NCI-H510A treated with DMSO at 0.1 percent for 48 hours (cell line): ENCODE measurements at regions not wholly inside any gene's neighbourhood (a gene's known extent, or its start where the extent isn't known, plus 50 kb on each side); places are given as distances from the start of the nearest gene placed in this dataset.
A peak's percentile ranks its signal among the peaks of the same experiment; 100 is the strongest.
"Not testable (repeated sequence)": the region's sequence is repeated elsewhere in the genome, so short reads cannot be mapped to it uniquely, and the experiment has no call there.

ENCODE experiments used
- DNase-seq: peaks from one replicate; lab custom pipeline; 2025; lab: John Stamatoyannopoulos, UW

DNA sequence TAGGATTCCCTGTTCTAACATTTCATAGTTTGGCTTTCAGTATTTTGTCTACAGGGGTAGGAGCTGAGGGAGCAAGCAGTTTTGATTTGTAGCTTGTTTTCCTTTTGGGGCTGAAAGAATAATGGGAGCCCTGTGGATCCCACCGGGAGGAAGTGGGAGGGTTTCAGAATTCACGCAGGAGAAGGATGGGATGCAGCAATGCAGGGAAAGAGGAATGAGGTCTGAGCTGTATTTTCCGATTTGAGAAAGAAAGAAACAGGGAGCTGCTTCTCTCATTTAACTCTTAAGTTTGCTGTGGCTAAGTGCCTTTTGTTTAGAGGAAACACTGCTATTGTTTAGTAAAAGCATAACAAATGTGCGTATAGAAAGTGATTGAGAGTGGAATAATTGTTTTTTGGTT lies 141.0 kb downstream of the ADCYAP1 start:
- no peak for DNase-seq

DNA sequence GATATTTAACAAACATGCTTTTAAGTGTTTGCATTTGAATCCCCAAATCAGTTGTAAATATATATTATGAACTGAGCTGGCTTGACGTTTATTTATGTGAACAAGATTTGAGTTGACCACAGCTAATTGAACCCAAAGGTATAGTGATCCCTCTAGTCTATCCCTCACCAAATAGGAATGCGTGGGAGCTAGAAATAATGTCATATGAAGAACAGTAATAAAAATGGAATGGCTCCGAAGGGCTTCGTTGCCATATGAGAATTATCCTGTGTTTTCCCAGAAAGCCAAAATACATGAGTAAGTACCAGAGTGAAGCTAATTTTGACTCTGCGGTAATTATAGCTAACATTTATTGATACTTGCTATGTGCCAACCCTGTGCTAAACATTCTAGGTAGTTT lies 142.7 kb downstream of the ADCYAP1 start:
- peak; percentile 15 for DNase-seq

DNA sequence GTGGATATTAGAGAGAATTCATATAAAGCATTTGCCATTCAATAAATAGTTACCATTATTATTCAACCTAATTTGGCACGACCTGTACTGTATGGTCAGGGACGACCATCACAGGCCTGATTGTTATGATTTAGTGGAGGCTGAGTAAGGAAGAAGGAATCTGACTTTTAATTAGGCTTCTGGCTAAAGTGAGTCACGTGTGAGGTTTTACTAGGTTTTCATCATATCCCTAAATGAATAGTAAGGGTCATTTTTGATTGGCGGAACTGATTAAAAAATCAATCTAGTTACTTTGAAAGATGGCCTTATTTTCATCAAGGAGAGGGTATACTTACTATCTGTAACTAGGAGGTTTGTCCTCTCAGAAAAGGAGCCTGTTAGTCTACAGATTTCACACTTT lies 143.4 kb downstream of the ADCYAP1 start:
- DNase-seq, result no peak

DNA sequence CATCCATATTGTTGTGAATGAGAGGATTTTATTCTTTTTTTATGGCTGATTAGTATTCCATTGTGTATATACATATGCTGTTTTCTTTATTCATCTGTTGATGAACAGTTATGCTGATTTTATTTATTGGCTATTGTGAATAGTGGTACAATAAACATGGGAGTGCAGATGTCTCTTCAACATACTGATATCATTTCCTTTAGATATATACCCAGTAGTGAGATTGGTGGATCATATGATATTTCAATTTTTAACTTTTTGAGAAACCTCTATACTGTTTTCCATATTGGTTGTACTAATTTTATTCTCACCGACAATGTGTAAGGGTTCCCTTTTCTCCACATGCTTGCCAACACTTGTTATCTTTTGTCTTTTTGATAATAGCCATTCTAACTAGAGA lies 144.5 kb downstream of the ADCYAP1 start:
- no peak for DNase-seq

DNA sequence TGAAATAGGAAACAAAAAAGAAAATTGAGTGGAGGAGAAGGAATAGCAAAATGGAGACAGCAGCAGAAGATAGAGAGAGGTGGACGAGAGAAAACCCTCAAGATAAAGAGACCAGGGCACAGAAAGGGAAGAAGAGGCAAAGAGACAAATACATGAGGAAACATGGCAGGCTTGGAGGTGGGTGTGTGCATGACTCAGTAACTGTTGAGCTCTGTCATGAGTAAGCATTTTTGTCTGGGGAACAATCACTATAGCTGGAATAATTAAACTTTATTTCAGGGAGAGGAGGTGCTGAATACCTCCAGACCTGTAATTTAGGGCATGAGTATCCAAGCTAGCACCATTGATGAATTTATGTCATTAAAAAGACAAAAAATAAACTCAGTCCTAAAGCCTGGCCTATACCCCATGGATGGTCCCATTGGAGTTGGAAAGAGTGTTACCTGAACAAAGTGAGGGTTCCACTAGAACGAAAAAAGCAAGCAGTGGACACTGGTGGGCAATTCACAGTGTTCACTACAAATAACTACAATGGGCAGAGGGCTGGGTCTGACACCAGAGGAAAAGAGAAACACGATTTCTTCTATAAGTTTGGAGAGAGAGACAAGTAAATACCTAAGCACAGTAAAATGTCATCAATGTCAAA lies 145.5 kb downstream of the ADCYAP1 start:
- no peak for DNase-seq

DNA sequence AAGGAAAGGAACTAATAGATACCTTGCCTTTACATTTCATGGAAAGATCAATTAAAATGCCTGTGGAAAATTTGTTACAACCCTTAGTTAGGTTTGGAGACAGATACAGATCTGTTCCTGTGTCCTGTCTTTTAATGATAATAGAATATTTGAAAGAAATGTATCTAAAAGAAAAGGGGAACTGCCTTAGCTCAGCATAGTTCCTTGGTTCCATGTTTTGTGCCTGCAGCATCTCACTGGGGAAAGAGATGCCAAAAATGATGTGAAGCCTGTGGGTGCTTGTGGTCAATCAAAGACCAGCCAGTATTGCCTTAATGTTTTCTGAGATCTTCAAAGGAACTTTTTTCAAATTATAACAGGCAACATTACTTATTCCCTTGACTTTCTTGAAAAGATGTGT lies 147.6 kb downstream of the ADCYAP1 start:
- DNase-seq, result no peak

DNA sequence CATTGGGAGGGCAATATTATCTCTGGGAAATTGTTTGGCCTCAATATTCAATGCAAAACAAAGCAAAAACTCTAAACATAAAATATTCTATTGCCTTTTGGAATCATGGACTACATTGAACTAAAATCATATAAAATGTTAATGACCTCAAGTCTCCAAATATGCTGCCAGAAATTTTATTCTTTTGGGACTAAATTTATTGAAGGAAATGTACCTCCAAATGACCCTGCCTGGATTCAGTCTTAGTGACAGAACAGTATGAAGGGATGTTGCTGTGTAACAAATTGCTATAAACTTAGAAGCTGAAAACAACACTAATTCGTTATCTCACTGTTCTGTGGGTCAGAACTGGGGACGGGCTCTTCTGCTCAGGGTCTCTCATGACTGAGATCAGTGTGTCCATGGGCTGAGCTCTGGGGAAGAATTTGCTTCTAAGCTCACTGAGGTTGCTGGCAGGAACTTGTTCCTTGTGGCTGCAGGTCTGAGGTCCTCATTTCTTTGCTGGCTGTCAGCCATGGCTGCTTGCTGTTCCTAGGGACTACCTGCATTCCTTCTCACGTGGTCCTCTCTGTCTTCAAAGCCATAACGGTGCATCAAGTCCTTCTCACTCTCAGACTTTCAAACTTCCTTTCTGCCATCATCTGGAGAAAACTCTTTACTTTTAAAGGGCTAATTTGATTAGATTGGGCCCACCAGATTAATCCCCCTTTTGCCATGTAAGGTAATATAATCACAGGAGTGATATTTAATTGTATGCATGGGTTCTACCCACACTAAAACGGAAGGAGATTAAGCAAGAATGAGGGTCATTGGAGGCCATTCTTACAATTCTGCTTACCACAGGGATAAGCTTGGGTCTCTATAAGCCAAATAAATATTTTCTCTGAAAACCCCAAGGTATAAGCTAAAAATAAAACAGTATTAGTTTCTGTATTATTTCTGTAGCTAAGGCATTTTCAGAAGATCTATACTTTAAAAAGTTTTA lies 149.0 kb downstream of the ADCYAP1 start:
- DNase-seq, result no peak

DNA sequence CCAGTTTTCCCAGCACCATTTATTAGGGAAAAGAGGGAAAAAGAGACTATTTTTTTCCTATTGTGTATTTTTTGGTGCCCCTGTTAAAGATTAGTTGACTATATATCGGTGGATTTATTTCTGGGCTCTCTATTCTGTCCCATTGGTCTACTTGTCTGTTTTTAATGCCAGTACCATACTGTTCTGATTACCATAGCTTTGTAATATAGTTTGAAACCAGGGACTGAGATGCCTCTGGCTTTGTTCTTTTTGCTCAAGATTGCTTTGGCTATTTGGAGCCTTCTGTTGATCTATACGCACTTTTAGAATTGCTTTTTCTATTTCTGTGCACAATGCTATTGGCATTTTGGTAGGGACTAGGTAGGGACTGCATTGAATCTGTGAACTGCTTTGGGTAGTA lies 151.7 kb downstream of the ADCYAP1 start:
- DNase-seq, result no peak

DNA sequence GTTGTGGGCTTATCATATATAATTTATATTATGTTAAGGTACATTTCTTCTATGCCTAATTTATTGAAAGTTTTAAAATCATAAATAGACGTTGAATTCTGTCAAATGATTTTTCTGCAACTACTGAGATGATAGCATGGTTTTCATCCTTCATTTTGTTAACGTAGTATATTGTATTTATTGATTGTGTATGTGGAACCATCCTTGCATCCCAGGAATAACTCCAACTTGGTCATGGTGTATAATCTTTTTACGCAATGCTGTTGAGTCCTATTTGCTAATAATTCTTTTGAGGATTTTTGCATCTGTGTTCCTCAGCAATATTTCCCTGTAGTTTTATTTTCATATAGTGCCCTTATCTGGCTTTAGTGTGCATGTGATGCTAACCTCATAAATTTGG lies 152.7 kb downstream of the ADCYAP1 start:
- no peak for DNase-seq

DNA sequence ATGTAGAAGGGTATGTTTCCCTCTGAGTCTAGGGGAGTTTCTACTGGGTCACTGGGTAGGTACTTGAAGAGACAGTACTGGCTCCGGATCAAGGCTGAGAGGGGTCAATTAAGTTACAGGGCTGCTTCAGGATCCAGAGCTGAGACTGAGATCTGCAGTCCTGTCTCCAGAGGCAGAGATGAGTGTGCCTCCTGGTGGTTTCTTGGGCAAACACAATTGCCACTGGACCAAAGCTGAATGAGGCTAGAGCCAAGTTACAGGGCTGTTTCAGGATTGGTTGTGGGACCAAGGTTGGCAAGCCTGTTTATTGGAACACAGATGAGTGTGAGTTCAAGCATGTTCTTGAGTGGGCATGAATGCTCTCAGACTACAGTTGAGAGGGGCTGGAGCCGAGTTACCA lies 157.9 kb downstream of the ADCYAP1 start:
- no peak for DNase-seq

DNA sequence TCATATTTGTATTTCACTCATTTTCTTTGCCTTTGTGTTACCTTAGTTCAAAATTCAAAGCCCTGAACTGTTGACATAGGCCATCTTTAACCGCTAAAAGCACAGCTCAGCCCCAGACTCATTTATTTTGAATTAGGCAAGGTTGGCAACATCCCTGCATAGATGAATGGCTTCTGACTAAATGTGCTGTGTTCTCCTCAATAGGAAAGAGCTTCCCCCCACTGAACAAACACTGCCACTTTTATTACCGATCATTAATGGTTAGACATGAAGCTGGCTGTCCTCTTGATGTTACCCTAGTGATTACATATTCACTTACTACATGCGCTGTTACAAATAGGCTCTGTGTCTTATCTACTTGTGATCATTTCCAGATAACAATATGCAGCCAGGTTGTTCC lies 170.7 kb downstream of the ADCYAP1 start:
- peak; percentile 53 for DNase-seq

DNA sequence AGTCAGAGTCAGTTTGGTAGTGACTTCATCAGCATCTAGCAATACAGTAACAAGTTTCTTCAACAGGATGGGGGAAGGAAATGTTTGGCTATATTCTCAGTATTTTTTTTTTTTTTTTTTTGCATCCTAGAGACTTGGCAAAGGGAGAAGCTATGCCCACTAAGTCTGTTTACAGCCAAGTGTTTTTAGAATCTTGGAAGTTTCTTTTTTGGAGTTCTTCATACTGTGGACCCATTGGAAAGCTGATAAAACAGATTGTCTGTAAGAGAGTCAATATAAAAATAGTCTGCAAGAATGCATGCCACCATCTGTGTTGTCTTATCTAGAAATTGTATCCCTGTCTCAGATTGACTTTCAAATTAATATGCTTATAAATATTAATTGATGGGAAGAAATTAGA lies 171.2 kb downstream of the ADCYAP1 start:
- DNase-seq, result no peak

DNA sequence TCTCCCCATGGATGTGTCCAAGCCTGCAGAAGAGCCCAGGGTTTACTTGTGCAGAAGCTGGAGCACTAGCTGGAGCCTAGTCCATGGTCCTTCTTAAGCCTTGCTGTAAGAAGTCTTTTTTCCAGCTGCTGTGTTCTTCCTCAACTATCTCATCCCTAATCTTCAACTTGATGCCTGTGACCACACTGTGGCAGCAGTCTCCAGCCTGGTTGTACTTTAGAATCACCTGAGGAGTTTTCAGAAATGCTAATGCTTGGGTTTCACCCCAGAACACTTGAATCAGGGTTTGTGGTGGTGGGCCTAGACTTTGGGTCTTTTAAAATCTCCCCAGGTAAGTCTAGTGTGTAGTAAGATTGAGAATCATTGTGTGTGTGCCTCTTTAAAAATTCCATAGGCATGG lies 173.6 kb downstream of the ADCYAP1 start:
- DNase-seq, result no peak

DNA sequence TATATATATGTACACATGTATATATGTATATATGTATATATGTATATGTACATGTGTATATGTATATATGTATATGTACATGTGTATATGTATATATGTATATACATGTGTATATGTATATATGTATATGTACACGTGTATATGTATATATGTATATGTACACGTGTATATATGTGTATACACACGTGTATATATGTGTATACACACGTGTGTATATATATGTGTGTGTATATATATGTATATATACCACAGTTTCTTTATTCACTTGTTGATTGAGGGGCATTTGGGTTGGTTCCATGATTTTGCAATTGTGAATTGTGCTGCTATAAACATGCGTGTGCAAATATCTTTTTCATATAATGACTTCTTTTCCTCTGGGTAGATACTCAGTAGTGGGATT lies 179.0 kb downstream of the ADCYAP1 start:
- not testable (repeated sequence) for DNase-seq

DNA sequence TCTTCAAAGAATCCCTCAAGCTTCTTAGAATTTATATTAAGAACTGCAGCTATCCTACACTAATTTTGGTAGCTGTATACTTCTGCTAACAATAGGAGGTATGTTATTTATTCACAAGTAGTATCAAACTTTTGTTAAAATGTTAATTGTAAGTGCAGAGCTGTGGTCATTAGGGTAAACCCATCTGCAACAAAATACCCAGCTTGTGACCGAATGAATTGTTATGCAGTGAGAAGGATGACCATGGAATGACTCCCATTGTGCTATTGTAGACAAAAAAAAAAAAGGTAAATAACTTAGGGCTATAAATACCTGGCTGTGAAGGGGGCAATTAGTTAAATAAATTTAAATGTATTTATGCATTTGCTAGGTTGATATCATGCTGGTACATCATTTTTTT lies 186.1 kb downstream of the ADCYAP1 start:
- DNase-seq, result no peak

DNA sequence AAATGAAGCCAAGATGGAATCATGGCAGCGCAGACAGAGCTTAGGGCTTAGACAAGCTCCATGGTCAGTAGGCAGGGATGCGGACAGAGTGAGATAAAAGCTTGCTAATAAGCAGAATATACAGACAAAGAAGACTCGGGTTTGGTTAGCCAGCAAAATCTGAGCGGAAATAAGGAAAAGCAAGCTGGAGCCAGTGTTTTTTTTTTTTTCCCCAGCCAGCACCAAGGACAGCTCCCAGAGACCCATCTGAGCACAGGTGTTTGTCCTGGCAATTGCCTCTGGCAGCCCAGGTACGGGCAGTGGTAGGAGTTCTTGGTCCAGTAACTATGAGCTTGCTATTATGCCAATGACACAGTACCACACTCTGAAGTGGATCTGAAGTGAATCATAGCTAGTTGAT lies 187.6 kb downstream of the ADCYAP1 start:
- DNase-seq, result no peak

DNA sequence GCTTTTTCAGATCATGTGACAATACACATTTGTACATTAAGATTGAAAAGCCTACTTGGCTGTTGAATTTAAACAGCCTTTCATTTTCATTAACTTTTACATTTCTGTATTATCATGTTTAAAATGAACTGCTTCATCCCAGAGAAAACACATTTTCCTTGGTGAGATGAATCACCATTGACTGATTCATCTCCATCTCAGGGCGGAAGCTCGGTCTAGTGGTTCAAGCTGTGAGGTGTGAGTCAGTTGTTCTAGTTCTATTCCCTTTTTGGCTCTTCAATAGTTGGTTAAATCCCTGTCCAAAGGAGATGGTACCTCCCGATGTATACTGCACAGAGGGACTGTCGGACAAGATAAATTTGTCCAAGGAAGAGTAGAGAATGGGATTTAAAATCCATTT lies 189.7 kb downstream of the ADCYAP1 start:
- no peak for DNase-seq

DNA sequence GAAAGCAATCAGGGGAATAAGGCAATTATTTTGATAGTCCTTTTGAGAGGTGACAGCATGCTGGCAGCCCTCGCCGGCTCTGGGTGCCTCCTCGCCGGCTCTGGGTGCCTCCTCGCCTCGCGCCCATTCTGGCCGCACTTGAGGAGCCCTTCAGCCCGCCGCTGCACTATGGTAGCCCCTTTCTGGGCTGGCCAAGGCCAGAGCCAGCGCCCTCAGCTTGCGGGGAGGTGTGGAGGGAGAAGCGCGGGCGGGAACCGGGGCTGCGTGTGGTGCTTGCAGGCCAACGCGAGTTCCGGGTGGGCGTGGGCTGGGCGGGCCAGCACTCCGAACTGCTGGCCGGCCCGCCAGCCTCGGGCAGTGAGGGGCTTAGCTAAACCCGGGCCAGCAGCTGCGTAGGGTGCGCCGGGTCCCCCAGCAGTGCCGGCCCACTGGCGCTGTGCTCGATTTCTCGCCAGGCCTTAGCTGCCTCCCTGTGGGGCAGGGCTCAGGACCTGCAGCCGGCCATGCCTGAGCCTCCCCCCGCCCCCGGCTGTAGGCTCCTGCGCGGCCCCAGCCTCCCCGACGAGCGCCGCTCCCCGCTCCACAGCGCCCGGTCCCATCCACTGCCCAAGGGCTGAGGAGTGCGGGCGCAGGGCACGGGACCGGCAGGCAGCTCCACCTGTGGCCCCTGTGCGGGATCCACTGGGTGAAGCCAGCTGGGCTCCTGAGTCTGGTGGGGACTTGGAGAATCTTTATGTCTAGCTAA lies 193.5 kb downstream of the ADCYAP1 start:
- DNase-seq, result not testable (repeated sequence)

DNA sequence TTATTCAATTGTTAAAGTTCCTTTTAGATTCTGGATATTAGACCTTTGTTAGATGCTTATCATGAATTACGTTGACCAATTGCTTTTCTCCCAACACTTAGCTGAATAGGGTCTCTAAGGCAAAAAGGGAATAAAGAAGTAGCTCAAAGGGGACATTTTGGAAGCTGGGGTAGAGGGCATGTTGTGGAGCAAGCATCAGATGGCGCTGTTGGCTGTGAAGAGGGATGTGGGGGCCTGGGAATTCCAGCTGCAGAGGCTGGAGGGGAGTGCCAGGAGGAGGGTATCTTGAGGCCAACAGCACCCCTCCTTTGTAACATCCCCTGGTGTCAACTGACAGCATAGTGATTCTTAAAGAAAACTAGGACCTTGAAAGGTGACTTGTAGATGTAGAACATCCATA lies 198.2 kb downstream of the ADCYAP1 start:
- DNase-seq, result no peak

DNA sequence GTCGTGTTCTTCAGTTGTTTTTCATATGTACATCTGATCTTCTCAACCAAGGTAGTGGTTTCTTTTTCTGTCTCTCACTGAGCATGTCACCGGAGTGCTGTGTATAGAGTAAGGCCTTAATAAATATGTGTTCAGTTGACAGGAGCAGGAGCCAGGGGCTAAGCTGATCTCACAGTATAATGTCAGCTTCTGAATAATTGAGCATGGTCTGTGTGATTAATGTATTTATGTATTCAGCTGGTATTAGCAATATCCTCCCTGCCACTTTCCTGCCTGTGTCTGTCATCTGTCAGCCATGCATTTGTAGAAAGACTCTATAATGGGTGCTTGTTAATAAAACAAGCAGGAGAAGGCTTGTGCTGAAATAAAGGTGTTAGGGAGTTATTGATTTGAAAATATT lies 198.9 kb downstream of the ADCYAP1 start:
- DNase-seq, result no peak

DNA sequence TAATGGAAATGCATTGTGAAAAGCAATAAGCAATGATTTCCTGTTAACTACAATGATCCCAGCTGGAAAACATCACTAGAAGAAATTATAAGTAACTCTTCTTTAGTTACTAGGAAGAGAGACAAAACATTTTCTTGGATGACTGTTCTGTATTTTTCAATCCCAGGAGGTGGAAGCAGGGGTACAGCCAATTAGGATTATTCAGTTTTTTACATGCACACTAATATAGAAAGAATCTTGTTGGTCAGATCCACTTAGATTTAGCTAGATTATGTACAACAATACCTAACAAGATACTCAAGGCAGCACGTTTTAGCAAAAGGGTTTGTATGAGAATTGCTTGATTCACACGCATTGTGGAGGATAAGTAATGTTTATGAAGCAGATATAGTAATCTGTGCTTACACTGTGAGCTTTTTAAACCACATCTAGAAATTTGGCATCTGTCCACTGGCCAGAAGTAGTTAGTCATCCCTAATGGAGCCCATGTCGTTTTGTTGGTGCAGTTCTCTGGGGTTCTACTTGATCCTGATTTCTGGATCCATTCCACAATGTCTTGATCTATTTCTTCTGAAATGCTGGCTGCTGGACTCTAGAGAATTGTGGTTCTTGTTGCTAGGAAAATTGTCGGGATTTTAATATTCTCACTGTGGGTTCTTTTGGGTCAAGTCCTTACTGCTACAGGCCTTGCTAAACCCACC lies 199.7 kb downstream of the ADCYAP1 start:
- no peak for DNase-seq

DNA sequence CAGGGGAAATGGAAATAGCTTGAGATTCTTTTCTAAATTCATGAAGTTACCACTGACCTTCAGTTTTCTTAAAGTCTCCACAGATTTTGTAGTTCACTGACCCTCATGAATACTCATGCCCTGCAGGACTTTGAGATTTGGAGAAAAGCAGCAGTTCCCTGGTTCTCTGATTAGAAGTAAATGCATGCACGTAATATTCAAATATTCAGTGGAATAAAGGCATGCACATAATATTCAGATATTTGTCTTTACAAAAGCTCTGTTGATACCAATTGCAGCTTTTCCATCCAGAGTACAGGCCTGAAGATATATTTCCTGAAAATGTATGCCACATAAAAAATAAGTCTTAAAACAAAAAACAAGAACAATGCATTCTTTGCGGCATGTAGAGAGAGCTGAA lies 219.8 kb downstream of the ADCYAP1 start:
- DNase-seq, result no peak
